SK-N-SH treated with all-trans-retinoic acid at 6 μM for 48 hours (cell line): ENCODE measurements at regions not wholly inside any gene's neighbourhood (a gene's known extent, or its start where the extent isn't known, plus 50 kb on each side); places are given as distances from the start of the nearest gene placed in this dataset.

Experiments used
- ATAC-seq: fragments of 200-7000 bp; cut with Tn5 transposase; 3 replicates; pipeline ENCODE4 v1.9.1; 2020; ENCODE audit warnings: mild to moderate bottlenecking, moderate library complexity
- ARNTL ChIP-seq: fragments of 450-650 bp; formaldehyde crosslinking; IDR thresholded peaks from 2 replicates; pipeline ENCODE4 v1.5.0; 2020; ENCODE audit warnings: low read depth, mild to moderate bottlenecking, moderate library complexity, borderline replicate concordance
- CREB5 ChIP-seq: fragments of 250-450 bp; sonication (Bioruptor Pico); IDR thresholded peaks from 2 replicates; pipeline ENCODE4 v1.5.1; 2020; ENCODE audit warnings: low read depth, mild to moderate bottlenecking, moderate library complexity
- CSDC2 ChIP-seq: fragments of 250-450 bp; sonication (Bioruptor Pico); IDR thresholded peaks from 2 replicates; pipeline ENCODE4 v1.5.0; 2020; ENCODE audit warnings: mild to moderate bottlenecking, moderate library complexity
- ESRRG ChIP-seq: fragments of 250-450 bp; sonication (Bioruptor Pico); IDR thresholded peaks from 2 replicates; pipeline ENCODE4 v1.6.1; 2021; ENCODE audit warnings: mild to moderate bottlenecking
- GLIS3 ChIP-seq: fragments of 250-450 bp; sonication (Bioruptor Pico); IDR thresholded peaks from 2 replicates; pipeline ENCODE4 v1.5.0; 2020; ENCODE audit warnings: mild to moderate bottlenecking, moderate library complexity
- OSR1 ChIP-seq: fragments of 250-450 bp; sonication (Bioruptor Pico); IDR thresholded peaks from 2 replicates; pipeline ENCODE4 v1.8.0; 2022; ENCODE audit warnings: moderate library complexity, mild to moderate bottlenecking, inconsistent platforms
- RARB ChIP-seq: fragments of 250-450 bp; sonication (Bioruptor Pico); IDR thresholded peaks from 2 replicates; pipeline ENCODE4 v1.8.0; 2021; ENCODE audit warnings: mild to moderate bottlenecking, moderate library complexity
- SNAI2 ChIP-seq: fragments of 250-450 bp; sonication (Bioruptor Pico); IDR thresholded peaks from 2 replicates; pipeline ENCODE4 v1.5.0; 2020; ENCODE audit warnings: mild to moderate bottlenecking, moderate library complexity
- TCF4 ChIP-seq: fragments of 250-450 bp; sonication (Bioruptor Pico); IDR thresholded peaks from 2 replicates; pipeline ENCODE4 v1.8.0; 2021; ENCODE audit warnings: mild to moderate bottlenecking, moderate library complexity, borderline replicate concordance
- TOX ChIP-seq: fragments of 250-450 bp; sonication (Bioruptor Pico); IDR thresholded peaks from 2 replicates; pipeline ENCODE4 v1.8.0; 2021; ENCODE audit warnings: mild to moderate bottlenecking, moderate library complexity, borderline replicate concordance
- ZFP3 ChIP-seq: fragments of 250-450 bp; sonication (Bioruptor Pico); IDR thresholded peaks from 2 replicates; pipeline ENCODE4 v1.5.0; 2020; ENCODE audit warnings: mild to moderate bottlenecking, moderate library complexity
- ZFP30 ChIP-seq: fragments of 450-650 bp; formaldehyde crosslinking; IDR thresholded peaks from 2 replicates; pipeline ENCODE4 v1.5.0; 2022; ENCODE audit warnings: mild to moderate bottlenecking, moderate library complexity
- ZNF565 ChIP-seq: fragments of 450-650 bp; formaldehyde crosslinking; conservative IDR thresholded peaks from 2 replicates; pipeline ENCODE4 v1.5.0; 2020; ENCODE audit warnings: low read depth, mild to moderate bottlenecking, moderate library complexity
- ZNF70 ChIP-seq: fragments of 450-650 bp; formaldehyde crosslinking; IDR thresholded peaks from 2 replicates; pipeline ENCODE4 v1.5.0; 2020; ENCODE audit warnings: mild to moderate bottlenecking, moderate library complexity
- ZNF8 ChIP-seq: fragments of 450-650 bp; formaldehyde crosslinking; IDR thresholded peaks from 2 replicates; pipeline ENCODE4 v1.5.0; 2020; ENCODE audit warnings: mild to moderate bottlenecking, moderate library complexity
- TF ChIP-seq, protein P1 (sequence below): fragments of 250-450 bp; sonication (Bioruptor Pico); IDR thresholded peaks from 2 replicates; pipeline ENCODE4 v1.8.0; 2020; ENCODE audit warnings: mild to moderate bottlenecking, moderate library complexity, borderline replicate concordance
- TF ChIP-seq, protein P2 (sequence below): fragments of 250-450 bp; sonication (Bioruptor Pico); IDR thresholded peaks from 2 replicates; pipeline ENCODE4 v1.5.0; 2020; ENCODE audit warnings: mild to moderate bottlenecking, moderate library complexity

DNA sequence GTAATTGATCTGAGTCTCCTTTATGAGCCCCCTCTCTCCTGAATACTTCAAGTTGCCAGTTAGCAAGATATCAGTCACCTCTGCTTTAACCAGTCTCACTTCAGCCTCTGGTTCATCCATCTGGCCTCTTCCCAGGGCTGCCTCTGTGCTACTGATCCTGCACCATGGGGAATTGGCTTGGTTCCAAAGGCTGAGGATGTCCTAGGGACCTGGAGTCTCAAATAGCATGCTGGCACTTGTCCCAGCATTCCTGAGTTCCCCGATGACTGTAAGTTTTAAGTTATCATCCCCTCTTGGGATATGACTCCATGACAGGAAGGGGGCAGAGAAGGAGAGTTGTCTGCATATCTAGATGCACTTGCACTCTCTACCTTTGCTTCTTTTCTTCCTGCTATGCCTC is 252.0 kb downstream of the PTBP2 start:
- peak; percentile 60 for ATAC-seq
- TF ChIP-seq, protein P1, sequence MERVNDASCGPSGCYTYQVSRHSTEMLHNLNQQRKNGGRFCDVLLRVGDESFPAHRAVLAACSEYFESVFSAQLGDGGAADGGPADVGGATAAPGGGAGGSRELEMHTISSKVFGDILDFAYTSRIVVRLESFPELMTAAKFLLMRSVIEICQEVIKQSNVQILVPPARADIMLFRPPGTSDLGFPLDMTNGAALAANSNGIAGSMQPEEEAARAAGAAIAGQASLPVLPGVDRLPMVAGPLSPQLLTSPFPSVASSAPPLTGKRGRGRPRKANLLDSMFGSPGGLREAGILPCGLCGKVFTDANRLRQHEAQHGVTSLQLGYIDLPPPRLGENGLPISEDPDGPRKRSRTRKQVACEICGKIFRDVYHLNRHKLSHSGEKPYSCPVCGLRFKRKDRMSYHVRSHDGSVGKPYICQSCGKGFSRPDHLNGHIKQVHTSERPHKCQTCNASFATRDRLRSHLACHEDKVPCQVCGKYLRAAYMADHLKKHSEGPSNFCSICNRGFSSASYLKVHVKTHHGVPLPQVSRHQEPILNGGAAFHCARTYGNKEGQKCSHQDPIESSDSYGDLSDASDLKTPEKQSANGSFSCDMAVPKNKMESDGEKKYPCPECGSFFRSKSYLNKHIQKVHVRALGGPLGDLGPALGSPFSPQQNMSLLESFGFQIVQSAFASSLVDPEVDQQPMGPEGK (CRISPR knock-in tag) = no peak
- TF ChIP-seq TCF4 (no peak), ARNTL (CRISPR knock-in tag) (no peak), ZNF565 (CRISPR knock-in tag) (no peak), RARB (CRISPR knock-in tag) (no peak), OSR1 (CRISPR knock-in tag) (no peak), ZNF8 (no peak), TOX (CRISPR knock-in tag) (no peak), ZNF70 (no peak), CREB5 (CRISPR knock-in tag) (no peak), GLIS3 (no peak)
- TF ChIP-seq, protein P2, sequence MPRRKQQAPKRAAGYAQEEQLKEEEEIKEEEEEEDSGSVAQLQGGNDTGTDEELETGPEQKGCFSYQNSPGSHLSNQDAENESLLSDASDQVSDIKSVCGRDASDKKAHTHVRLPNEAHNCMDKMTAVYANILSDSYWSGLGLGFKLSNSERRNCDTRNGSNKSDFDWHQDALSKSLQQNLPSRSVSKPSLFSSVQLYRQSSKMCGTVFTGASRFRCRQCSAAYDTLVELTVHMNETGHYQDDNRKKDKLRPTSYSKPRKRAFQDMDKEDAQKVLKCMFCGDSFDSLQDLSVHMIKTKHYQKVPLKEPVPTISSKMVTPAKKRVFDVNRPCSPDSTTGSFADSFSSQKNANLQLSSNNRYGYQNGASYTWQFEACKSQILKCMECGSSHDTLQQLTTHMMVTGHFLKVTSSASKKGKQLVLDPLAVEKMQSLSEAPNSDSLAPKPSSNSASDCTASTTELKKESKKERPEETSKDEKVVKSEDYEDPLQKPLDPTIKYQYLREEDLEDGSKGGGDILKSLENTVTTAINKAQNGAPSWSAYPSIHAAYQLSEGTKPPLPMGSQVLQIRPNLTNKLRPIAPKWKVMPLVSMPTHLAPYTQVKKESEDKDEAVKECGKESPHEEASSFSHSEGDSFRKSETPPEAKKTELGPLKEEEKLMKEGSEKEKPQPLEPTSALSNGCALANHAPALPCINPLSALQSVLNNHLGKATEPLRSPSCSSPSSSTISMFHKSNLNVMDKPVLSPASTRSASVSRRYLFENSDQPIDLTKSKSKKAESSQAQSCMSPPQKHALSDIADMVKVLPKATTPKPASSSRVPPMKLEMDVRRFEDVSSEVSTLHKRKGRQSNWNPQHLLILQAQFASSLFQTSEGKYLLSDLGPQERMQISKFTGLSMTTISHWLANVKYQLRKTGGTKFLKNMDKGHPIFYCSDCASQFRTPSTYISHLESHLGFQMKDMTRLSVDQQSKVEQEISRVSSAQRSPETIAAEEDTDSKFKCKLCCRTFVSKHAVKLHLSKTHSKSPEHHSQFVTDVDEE (CRISPR knock-in tag) = no peak
- TF ChIP-seq, all 23 proteins: peak for 0

DNA sequence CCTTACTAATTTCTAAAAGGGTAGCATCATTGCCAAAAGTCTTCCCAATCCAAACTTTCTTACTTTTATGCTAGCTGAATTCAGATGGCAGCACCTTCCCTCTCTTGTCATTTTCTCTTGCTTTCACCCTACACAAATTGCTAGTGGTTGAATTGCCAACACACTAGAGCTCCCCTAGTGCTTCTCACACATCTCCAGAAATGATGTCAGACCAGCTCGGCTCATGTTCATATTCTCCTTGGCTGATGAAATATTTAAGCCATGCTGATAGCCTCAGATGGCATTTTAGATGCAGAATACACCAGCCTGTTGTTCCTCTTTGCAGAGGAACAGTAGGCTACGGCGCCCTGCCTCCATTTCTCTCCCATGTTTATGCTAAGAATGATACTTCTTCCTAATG is 256.9 kb downstream of the PTBP2 start:
- no peak for ATAC-seq
- TF ChIP-seq, protein P1 (CRISPR knock-in tag) = no peak
- TF ChIP-seq ESRRG = no peak
- no peak for TF ChIP-seq ZFP3
- TF ChIP-seq, protein P2 (CRISPR knock-in tag) = no peak
- TF ChIP-seq SNAI2 (CRISPR knock-in tag) = no peak
- TF ChIP-seq, all 23 proteins: peak for 0

GRCh38 chr1:96978901-96979300 is 257.3 kb downstream of the PTBP2 start:
- TF ChIP-seq GLIS3 (no peak), CSDC2 (CRISPR knock-in tag) (no peak), ZNF70 (no peak), OSR1 (CRISPR knock-in tag) (no peak), ZFP30 (CRISPR knock-in tag) (no peak)
- no peak for ATAC-seq
